Ascending aorta (tissue), 2 donors: ENCODE measurements at regions not wholly inside any gene's neighbourhood (a gene's known extent, or its start where the extent isn't known, plus 50 kb on each side); places are given as distances from the start of the nearest gene placed in this dataset.

Experiments used
- DNase-seq, 2 donors: peaks; one replicate each; pipeline ENCODE4 v3.0.0-alpha.2; 2019; ENCODE audit warnings: low spot score in 2 of 2
- H3K27ac ChIP-seq, 2 donors: fragments of 200-600 bp; sonication (generic); one replicate each; pipeline ENCODE4 v1.5.1; 2016 to 2017; ENCODE audit warnings: mild to moderate bottlenecking in 1 of 2
- H3K27me3 ChIP-seq: fragments of 200-600 bp; sonication (generic); one replicate; pipeline ENCODE4 v1.5.1; 2017
- H3K36me3 ChIP-seq, 2 donors: fragments of 200-600 bp; sonication (generic); one replicate each; pipeline ENCODE4 v1.5.1; 2016
- H3K4me1 ChIP-seq, 2 donors: fragments of 200-600 bp; sonication (generic); one replicate each; pipeline ENCODE4 v1.5.1; 2016 to 2017; ENCODE audit warnings: mild to moderate bottlenecking in 1 of 2
- H3K4me3 ChIP-seq, 2 donors: fragments of 200-600 bp; sonication (generic); one replicate each; pipeline ENCODE4 v1.5.1; 2016 to 2017; ENCODE audit warnings: mild to moderate bottlenecking in 1 of 2
- H3K9me3 ChIP-seq, 2 donors: fragments of 200-600 bp; sonication (generic); one replicate each; pipeline ENCODE4 v1.5.1; 2016
- intact Hi-C: fragments of 100-400 bp; cut with DNase I; formaldehyde crosslinking; loops from one replicate; pipeline ENCODE4 v1.15.1; 2023
- TF ChIP-seq, protein P1 (sequence below), 3 experiments: fragments of 200-600 bp in 2 of 3; fragments of 450-650 bp in 1 of 3; sonication (generic) in 2 of 3; IDR thresholded peaks; one replicate each; pipeline ENCODE4 v1.5.1; 2016 to 2019; ENCODE audit warnings: antibody characterized with exemption in 3 of 3, mild to moderate bottlenecking in 1 of 3, moderate library complexity in 1 of 3

DNA sequence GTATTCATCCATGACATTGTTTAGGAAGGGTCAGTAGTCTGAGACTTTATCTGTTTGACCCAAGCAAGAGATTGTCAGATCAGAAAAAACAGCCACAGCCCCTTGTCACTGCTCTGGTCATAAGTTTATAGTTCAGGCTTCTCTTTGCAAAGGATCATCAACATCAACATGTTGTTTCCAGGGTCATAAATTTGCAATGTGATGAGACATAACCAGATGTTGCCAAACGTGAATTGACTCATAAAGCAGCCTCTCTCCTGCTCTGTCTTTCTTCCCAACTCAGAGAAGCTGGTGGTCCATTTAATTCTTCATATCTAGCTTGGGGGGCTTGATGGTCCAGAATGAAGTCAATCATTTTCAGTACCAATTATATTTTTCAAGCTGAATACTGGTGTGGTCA, 507.2 kb upstream of the PBX1 start:
- Histone ChIP-seq H3K27ac (no peak overlapping the region), H3K9me3 (no peaks in the 10 kb centered on the region), H3K4me3 (no peak overlapping the region), H3K27me3 (no peaks in the 10 kb centered on the region), H3K4me1 (no peaks in the 10 kb centered on the region), H3K36me3 (no peaks in the 10 kb centered on the region)
- DNase-seq: no peak
- intact Hi-C loops: no loop called here
- TF ChIP-seq, protein P1, sequence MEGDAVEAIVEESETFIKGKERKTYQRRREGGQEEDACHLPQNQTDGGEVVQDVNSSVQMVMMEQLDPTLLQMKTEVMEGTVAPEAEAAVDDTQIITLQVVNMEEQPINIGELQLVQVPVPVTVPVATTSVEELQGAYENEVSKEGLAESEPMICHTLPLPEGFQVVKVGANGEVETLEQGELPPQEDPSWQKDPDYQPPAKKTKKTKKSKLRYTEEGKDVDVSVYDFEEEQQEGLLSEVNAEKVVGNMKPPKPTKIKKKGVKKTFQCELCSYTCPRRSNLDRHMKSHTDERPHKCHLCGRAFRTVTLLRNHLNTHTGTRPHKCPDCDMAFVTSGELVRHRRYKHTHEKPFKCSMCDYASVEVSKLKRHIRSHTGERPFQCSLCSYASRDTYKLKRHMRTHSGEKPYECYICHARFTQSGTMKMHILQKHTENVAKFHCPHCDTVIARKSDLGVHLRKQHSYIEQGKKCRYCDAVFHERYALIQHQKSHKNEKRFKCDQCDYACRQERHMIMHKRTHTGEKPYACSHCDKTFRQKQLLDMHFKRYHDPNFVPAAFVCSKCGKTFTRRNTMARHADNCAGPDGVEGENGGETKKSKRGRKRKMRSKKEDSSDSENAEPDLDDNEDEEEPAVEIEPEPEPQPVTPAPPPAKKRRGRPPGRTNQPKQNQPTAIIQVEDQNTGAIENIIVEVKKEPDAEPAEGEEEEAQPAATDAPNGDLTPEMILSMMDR (IDR thresholded peaks at IDR 0.05): no peak

DNA sequence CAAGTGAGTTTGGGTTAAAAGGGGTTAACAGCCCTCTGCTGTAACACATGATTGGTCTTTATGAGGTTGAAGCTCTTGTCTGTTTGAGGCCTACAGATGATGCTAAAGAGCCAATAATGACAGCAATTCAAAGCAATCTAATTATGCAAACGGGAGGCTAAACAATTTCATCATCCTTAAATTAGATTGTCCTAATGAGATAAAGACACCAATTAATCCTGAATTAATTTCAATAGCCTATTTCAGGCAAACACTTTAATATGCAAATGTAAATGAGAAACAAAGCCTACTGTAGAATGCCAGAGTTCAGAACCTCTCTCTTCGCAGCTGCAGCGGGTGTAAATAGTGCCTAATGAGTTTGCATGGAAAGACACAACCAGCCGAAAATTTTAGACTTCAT, 504.7 kb upstream of the PBX1 start:
- Histone ChIP-seq H3K27ac (no peak overlapping the region), H3K4me3 (no peak overlapping the region), H3K4me1 (no peaks in the 10 kb centered on the region), H3K36me3 (no peaks in the 10 kb centered on the region), H3K27me3 (no peaks in the 10 kb centered on the region), H3K9me3 (no peaks in the 10 kb centered on the region)
- DNase-seq: no peak
- intact Hi-C loops: no loop called here
- TF ChIP-seq, protein P1 (IDR thresholded peaks at IDR 0.05): no peak

DNA sequence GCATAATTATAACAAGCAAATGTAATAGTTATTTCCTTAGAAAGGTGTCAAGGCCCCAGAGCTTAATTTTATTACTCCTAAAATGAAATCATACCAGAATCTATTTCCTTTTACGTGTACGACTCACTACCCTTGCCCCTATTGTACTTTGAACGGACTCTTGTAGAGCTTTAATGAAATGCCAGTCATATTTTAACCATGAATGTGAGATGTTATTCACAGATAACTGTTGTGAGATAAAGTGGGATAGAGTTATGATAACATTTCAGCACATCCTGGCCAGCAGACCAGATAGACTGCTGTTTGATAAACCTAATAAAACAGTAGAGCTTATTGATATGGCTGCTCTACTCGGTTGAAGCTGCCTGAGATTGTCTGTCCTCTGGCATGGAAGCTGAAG, 500.8 kb upstream of the PBX1 start:
- H3K9me3 ChIP-seq: no peaks in the 10 kb centered on the region
- TF ChIP-seq, protein P1 (IDR thresholded peaks at IDR 0.05): no peak
- no peaks in the 10 kb centered on the region for H3K27me3 ChIP-seq
- no peak for DNase-seq
- H3K36me3 ChIP-seq: no peaks in the 10 kb centered on the region
- no peak overlapping the region for H3K27ac ChIP-seq
- no peak overlapping the region for H3K4me3 ChIP-seq
- no peaks in the 10 kb centered on the region for H3K4me1 ChIP-seq
- intact Hi-C loops: no loop called here

DNA sequence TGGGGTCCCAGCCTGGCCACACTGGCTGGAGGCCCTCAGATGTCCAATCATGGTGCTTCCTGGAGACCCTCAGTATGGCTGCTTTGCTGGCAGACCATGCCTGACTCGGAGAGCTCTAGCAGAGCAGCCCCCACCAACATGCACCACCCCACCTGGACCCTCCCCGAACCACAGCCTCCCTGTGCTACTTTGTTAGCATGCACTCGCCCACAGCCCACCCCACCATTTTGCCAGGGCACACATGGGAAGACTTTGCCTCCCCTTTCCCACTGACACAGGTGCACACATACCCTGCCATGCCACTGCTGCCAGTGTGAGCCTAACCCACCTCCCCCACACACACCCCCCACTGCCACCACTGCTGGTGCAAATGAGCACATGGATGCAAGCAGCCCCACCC, 497.5 kb upstream of the PBX1 start:
- no peaks in the 10 kb centered on the region for H3K4me1 ChIP-seq
- H3K27me3 ChIP-seq: no peaks in the 10 kb centered on the region
- intact Hi-C loops: no loop called here
- no peak overlapping the region for H3K4me3 ChIP-seq
- H3K27ac ChIP-seq: no peak overlapping the region
- H3K9me3 ChIP-seq: no peaks in the 10 kb centered on the region
- no peak for DNase-seq
- TF ChIP-seq, protein P1 (IDR thresholded peaks at IDR 0.05): no peak
- H3K36me3 ChIP-seq: no peaks in the 10 kb centered on the region

DNA sequence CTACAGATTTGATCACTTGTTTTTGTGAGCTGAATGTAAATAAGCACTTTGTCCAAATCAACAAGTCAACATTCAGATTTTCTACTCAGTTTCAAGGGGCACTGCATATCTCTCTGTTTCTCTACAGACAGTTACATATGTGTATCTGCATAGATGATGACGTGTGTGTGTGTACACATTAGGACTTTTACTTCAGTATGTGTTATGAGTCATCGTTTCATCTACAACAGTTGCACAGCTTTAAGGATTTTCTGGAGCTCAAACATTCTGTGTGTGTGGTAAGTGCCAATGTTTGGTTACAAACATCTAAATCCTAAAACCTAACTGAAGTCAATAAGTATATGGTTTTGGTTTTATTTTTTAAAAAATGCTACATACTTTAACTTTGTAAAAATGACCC, 494.5 kb upstream of the PBX1 start:
- TF ChIP-seq, protein P1 (IDR thresholded peaks at IDR 0.05): no peak
- H3K4me1 ChIP-seq: no peaks in the 10 kb centered on the region
- H3K27ac ChIP-seq: no peak overlapping the region
- no peak overlapping the region for H3K4me3 ChIP-seq
- intact Hi-C loops: no loop called here
- DNase-seq: no peak
- no peaks in the 10 kb centered on the region for H3K9me3 ChIP-seq
- no peaks in the 10 kb centered on the region for H3K36me3 ChIP-seq
- H3K27me3 ChIP-seq: no peaks in the 10 kb centered on the region

DNA sequence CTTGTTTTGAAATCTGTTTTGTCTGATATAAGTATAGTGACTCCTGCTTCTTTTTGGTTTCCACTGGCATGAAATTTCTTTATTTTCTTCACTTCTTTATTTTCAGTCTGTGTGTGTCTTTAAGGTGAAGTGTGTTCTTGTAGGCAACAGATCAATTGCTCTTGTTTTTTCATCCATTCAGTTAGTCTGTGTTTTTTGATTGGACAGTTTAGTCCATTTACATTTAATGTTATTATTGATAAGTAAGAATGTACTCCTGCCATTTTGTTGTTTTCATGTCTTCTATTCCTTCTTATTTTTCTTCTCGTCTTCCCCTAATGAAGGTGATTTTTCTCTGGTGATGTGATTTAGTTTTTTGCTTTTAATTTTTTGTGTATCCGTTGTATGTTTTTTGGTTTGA, 487.7 kb upstream of the PBX1 start:
- no peak for DNase-seq
- Histone ChIP-seq H3K4me3 (no peak overlapping the region), H3K27ac (no peak overlapping the region), H3K4me1 (no peaks in the 10 kb centered on the region), H3K36me3 (no peaks in the 10 kb centered on the region), H3K27me3 (no peaks in the 10 kb centered on the region), H3K9me3 (peaks cover 9 to 14% of the 10 kb centered on the region in 2 donors)
- intact Hi-C loops: no loop called here
- TF ChIP-seq, protein P1 (IDR thresholded peaks at IDR 0.05): no peak
